PC-3 (cell line): ENCODE measurements at regions not wholly inside any gene's neighbourhood (a gene's known extent, or its start where the extent isn't known, plus 50 kb on each side); places are given as distances from the start of the nearest gene placed in this dataset.

Source experiments
- EZH2 ChIP-seq: fragments of 300-600 bp; sonication (generic); IDR thresholded peaks from one replicate; pipeline ENCODE4 v1.6.1; 2017; ENCODE audit warnings: antibody characterized with exemption, mild to moderate bottlenecking, low read length; ENCODE audit not compliant: unreplicated experiment
- TF ChIP-seq, protein P1 (sequence below): fragments of 300-600 bp; sonication (generic); conservative IDR thresholded peaks from 2 replicates; pipeline ENCODE4 v1.5.1; 2017; ENCODE audit warnings: antibody characterized with exemption, low read depth, mild to moderate bottlenecking, low read length

DNA sequence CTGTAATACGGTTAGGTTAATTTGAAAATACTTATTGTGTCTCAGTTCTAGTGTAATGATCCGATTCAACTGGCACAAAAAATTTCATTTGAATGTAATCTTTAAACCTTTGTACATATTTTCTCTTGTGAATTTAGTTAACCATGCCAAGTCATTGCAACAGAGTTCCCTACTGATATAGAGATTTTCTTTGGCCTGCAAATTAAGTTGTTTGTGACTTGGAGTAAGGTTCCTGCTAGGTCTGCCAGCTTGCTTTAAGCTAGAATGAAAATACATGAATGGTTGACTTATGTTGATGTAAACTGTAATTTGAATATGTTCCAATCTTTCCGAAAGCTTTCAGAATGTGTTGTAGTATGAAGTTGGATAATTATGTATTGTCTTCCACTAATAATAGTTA lies 1004.1 kb upstream of the EDIL3 start:
- TF ChIP-seq, protein P1, sequence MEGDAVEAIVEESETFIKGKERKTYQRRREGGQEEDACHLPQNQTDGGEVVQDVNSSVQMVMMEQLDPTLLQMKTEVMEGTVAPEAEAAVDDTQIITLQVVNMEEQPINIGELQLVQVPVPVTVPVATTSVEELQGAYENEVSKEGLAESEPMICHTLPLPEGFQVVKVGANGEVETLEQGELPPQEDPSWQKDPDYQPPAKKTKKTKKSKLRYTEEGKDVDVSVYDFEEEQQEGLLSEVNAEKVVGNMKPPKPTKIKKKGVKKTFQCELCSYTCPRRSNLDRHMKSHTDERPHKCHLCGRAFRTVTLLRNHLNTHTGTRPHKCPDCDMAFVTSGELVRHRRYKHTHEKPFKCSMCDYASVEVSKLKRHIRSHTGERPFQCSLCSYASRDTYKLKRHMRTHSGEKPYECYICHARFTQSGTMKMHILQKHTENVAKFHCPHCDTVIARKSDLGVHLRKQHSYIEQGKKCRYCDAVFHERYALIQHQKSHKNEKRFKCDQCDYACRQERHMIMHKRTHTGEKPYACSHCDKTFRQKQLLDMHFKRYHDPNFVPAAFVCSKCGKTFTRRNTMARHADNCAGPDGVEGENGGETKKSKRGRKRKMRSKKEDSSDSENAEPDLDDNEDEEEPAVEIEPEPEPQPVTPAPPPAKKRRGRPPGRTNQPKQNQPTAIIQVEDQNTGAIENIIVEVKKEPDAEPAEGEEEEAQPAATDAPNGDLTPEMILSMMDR, result no peak
- no peak for TF ChIP-seq EZH2
